ENCODE measurements at regions not wholly inside any gene's neighbourhood (a gene's known extent, or its start where the extent isn't known, plus 50 kb on each side); places are given as distances from the start of the nearest gene placed in this dataset.

DNA sequence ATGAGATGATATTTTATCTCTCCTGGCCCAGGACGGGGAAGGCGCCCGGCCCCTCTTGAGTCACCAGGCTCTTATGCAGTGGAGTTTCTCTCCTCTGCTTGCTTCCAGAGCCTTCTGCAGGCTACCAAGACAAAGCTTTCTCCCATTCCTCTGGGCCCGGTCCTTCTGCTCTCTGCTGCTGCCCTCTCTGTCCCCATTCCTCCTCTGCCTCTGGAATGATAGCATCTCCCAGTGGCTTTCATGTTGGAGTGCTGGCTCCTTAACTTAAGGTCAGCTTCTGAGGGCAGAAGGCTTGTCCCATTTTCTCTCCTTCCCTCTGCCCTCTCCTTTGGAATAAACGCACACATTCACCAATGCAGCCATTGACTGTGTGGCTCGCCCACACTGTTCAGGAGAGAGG lies 86.2 kb downstream of the SDC1 start:
- no peak for TF ChIP-seq NFIC (IDR thresholded peaks at IDR 0.05)
- no peak for TF ChIP-seq JUND (IDR thresholded peaks at IDR 0.05; ENCODE audit: borderline replicate concordance, low read depth, low read length)
- no peak for TF ChIP-seq JUND (tag; IDR thresholded peaks at IDR 0.05; ENCODE audit: borderline replicate concordance, low read depth, low read length)

Data from K562 (cell line).